ENCODE measurements at regions not wholly inside any gene's neighbourhood (a gene's known extent, or its start where the extent isn't known, plus 50 kb on each side); places are given as distances from the start of the nearest gene placed in this dataset.

DNA sequence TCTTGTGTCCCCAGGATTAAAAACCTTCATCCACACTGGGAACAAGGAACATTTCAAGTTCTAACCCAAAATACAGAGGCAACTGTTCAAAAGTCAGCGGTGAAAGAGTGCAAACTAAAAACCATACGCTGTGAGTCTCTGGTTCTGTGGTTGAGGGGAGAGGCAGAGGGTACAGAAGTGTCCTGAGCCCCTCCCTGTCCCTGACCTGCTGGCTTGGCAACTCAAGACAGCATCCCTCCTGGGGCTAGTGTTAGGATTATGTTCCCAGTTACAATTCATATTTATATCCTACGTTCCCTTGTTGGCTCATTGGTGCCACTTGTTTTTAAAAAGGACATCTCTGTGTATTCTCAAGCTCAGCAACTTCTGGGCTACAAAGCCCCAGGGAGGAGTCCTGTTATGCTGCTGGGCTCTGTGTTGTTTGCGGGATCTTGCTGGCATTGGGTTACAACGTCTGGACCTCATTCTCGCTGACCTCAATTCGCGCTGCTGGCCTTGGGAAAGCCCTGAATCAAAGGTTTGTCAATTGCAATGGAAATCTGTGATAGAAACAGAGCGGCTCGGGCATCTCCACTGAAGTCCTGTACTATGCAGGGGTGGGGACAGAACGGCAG lies 420.8 kb downstream of the FUT8 start:
- Mint-ChIP-seq H3K9me3 (ENCODE audit: unreplicated experiment) (peaks cover 2% of the 10 kb centered on the region), H3K27ac (ENCODE audit: unreplicated experiment) (no peak overlapping the region), H3K36me3 (ENCODE audit: unreplicated experiment) (no peaks in the 10 kb centered on the region), H3K4me3 (ENCODE audit: unreplicated experiment) (no peak overlapping the region), H3K27me3 (ENCODE audit: unreplicated experiment) (peaks cover 2% of the 10 kb centered on the region), H3K4me1 (ENCODE audit: low read depth, unreplicated experiment) (peaks cover 10% of the 10 kb centered on the region)
- no peak for DNase-seq
- TF ChIP-seq, protein P1, sequence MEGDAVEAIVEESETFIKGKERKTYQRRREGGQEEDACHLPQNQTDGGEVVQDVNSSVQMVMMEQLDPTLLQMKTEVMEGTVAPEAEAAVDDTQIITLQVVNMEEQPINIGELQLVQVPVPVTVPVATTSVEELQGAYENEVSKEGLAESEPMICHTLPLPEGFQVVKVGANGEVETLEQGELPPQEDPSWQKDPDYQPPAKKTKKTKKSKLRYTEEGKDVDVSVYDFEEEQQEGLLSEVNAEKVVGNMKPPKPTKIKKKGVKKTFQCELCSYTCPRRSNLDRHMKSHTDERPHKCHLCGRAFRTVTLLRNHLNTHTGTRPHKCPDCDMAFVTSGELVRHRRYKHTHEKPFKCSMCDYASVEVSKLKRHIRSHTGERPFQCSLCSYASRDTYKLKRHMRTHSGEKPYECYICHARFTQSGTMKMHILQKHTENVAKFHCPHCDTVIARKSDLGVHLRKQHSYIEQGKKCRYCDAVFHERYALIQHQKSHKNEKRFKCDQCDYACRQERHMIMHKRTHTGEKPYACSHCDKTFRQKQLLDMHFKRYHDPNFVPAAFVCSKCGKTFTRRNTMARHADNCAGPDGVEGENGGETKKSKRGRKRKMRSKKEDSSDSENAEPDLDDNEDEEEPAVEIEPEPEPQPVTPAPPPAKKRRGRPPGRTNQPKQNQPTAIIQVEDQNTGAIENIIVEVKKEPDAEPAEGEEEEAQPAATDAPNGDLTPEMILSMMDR (IDR thresholded peaks at IDR 0.05; ENCODE audit: partially characterized antibody, unreplicated experiment) = no peak

DNA sequence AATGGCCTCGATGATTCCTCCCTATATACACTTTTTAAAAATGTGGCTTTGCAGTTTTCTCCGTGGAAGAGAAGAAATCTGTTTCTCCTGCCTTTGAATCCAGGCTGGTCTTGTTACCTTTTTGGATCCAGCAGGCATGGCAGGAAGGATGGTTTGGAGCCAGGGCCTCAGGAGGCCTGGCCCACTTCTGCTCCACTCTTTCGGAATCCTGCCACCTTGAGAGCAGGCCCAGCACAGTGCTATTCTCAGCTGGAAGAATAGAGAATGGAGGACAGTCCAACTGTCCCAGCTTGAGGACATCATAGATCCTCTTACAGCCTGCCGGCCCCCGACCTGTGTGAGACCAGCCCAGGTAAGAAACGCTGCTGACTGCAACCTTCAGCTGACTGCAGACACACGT lies 421.5 kb downstream of the FUT8 start:
- H3K4me3 Mint-ChIP-seq (ENCODE audit: unreplicated experiment) = no peak overlapping the region
- DNase-seq = no peak
- no peak overlapping the region for H3K27ac Mint-ChIP-seq (ENCODE audit: unreplicated experiment)
- H3K36me3 Mint-ChIP-seq (ENCODE audit: unreplicated experiment) = no peaks in the 10 kb centered on the region
- TF ChIP-seq, protein P1 (IDR thresholded peaks at IDR 0.05; ENCODE audit: partially characterized antibody, unreplicated experiment) = no peak
- H3K27me3 Mint-ChIP-seq (ENCODE audit: unreplicated experiment) = peaks cover 2% of the 10 kb centered on the region
- peaks cover 10% of the 10 kb centered on the region for H3K4me1 Mint-ChIP-seq (ENCODE audit: low read depth, unreplicated experiment)
- peaks cover 2% of the 10 kb centered on the region for H3K9me3 Mint-ChIP-seq (ENCODE audit: unreplicated experiment)

DNA sequence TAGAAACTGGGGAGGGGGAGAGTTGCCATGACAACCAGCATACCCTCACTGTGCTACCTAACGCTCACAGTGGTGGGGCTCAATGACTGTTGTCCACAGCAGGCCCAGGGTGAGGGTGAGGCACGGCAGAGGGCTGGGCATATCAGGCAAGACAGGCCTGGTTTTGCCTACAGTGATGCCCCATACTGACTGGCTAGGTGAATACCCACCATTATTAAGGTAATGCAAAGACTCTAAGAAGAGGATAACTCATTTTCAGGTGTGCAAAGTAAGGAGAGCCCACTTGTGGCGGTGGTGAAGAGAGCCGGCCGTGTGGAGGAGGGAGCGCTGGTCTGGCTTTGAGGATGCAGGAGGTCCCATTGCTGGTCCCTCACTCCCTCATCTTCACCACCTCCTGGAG lies 422.3 kb downstream of the FUT8 start:
- no peak overlapping the region for H3K4me3 Mint-ChIP-seq (ENCODE audit: unreplicated experiment)
- no peak overlapping the region for H3K27ac Mint-ChIP-seq (ENCODE audit: unreplicated experiment)
- H3K4me1 Mint-ChIP-seq (ENCODE audit: low read depth, unreplicated experiment) = peaks cover 10% of the 10 kb centered on the region

DNA sequence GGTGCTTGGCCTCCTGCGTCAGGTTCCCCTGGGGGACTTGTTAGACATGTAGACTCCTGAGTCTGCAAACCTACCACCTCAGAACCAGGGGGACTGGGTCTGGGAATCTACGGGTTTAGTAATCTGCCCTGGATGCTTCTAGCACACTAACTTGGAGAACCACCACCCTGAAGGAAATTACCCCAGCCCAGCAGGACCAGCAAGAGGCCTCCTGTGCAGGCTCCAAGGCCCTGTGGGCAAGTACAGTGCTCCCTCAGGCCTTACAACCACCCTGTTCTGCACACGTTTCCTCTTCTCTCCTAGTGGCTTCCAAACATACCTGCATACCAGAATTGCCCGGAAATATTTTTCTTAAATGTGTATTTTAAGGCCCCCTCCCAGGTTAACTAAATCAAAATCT lies 423.0 kb downstream of the FUT8 start:
- H3K27me3 Mint-ChIP-seq (ENCODE audit: unreplicated experiment) = peaks cover 2% of the 10 kb centered on the region
- H3K4me1 Mint-ChIP-seq (ENCODE audit: low read depth, unreplicated experiment) = peaks cover 10% of the 10 kb centered on the region
- no peak overlapping the region for H3K27ac Mint-ChIP-seq (ENCODE audit: unreplicated experiment)
- H3K4me3 Mint-ChIP-seq (ENCODE audit: unreplicated experiment) = no peak overlapping the region
- H3K9me3 Mint-ChIP-seq (ENCODE audit: unreplicated experiment) = peaks cover 2% of the 10 kb centered on the region
- TF ChIP-seq, protein P1 (IDR thresholded peaks at IDR 0.05; ENCODE audit: partially characterized antibody, unreplicated experiment) = no peak
- no peaks in the 10 kb centered on the region for H3K36me3 Mint-ChIP-seq (ENCODE audit: unreplicated experiment)
- no peak for DNase-seq

More for the DNA sequence above, 422.3 kb downstream of the FUT8 start:
- H3K9me3 Mint-ChIP-seq (ENCODE audit: unreplicated experiment) = peaks cover 2% of the 10 kb centered on the region
- TF ChIP-seq, protein P1 (IDR thresholded peaks at IDR 0.05; ENCODE audit: partially characterized antibody, unreplicated experiment) = no peak
- H3K27me3 Mint-ChIP-seq (ENCODE audit: unreplicated experiment) = peaks cover 2% of the 10 kb centered on the region
- no peak for DNase-seq
- H3K36me3 Mint-ChIP-seq (ENCODE audit: unreplicated experiment) = no peaks in the 10 kb centered on the region

DNA sequence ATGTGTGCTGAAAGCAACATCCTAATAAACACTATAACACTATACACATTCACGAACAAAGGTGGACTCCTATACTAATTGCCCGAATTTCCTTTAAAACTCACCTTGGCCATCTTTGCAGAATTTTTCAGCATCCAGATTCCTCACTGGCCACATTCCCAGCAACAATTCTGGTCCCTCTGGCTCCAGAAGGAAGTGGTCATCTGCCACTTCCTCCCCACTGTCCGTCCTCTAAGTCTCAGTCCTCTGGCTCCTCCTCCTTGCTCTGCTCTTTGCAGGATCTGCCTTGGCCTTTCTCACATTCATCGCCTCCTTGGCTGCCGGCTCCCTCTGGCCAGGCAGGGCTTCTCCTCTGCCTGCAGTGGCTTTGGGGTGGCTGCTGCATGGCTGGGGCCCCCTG lies 426.0 kb downstream of the FUT8 start:
- no peak for DNase-seq
- TF ChIP-seq, protein P1 (IDR thresholded peaks at IDR 0.05; ENCODE audit: partially characterized antibody, unreplicated experiment) = no peak
- Mint-ChIP-seq H3K27me3 (ENCODE audit: unreplicated experiment) (peaks cover 5% of the 10 kb centered on the region), H3K4me1 (ENCODE audit: low read depth, unreplicated experiment) (peaks cover 2% of the 10 kb centered on the region), H3K27ac (ENCODE audit: unreplicated experiment) (no peak overlapping the region), H3K36me3 (ENCODE audit: unreplicated experiment) (no peaks in the 10 kb centered on the region), H3K9me3 (ENCODE audit: unreplicated experiment) (no peaks in the 10 kb centered on the region), H3K4me3 (ENCODE audit: unreplicated experiment) (no peak overlapping the region)
